GM13977 (cell line): ENCODE measurements at regions not wholly inside any gene's neighbourhood (a gene's known extent, or its start where the extent isn't known, plus 50 kb on each side); places are given as distances from the start of the nearest gene placed in this dataset.

Experiments used
- DNase-seq: peaks from one replicate; pipeline ENCODE4 v3.0.0; 2012; ENCODE audit warnings: low spot score
- CTCF ChIP-seq: IDR thresholded peaks from 2 replicates; pipeline ENCODE4 v1.5.1; 2012; ENCODE audit warnings: mild to moderate bottlenecking, control low read depth; ENCODE audit not compliant: insufficient read depth; ENCODE audit errors: extremely low read depth, missing control alignments
- in situ Hi-C: fragments of 300-500 bp; cut with MboI; formaldehyde crosslinking; loops from one replicate; pipeline ENCODE4 v1.12.0; 2022; ENCODE audit warnings: low sequenced_read_pairs, low pct_unique_long_range_greater_than_20kb, mixed read lengths, inconsistent platforms; ENCODE audit not compliant: unreplicated experiment

- TF ChIP-seq CTCF = no peak
- no peak for DNase-seq
- in situ Hi-C loops = no loop called here
Observed at GRCh38 chr10:131536676-131537075, 225.2 kb upstream of the TCERG1L start.

GRCh38 chr10:131537281-131537680 is 225.8 kb upstream of the TCERG1L start:
- in situ Hi-C loops = no loop called here

GRCh38 chr10:131544495-131544894 is 233.0 kb upstream of the TCERG1L start:
- in situ Hi-C loops = no loop called here
- no peak for TF ChIP-seq CTCF
- no peak for DNase-seq

More at GRCh38 chr10:131537281-131537680, 225.8 kb upstream of the TCERG1L start:
- no peak for DNase-seq
- no peak for TF ChIP-seq CTCF

- DNase-seq = no peak
- in situ Hi-C loops = no loop called here
- TF ChIP-seq CTCF = no peak
Observed at GRCh38 chr10:131546086-131546810, 234.7 kb upstream of the TCERG1L start.

- in situ Hi-C loops = no loop called here
- no peak for DNase-seq
- no peak for TF ChIP-seq CTCF
Observed at GRCh38 chr10:131547129-131547799, 235.7 kb upstream of the TCERG1L start.

GRCh38 chr10:131548176-131548575 is 236.7 kb upstream of the TCERG1L start:
- in situ Hi-C loops = no loop called here

More at GRCh38 chr10:131548176-131548575, 236.7 kb upstream of the TCERG1L start:
- DNase-seq = no peak
- TF ChIP-seq CTCF = no peak
